ENCODE measurements at regions not wholly inside any gene's neighbourhood (a gene's known extent, or its start where the extent isn't known, plus 50 kb on each side); places are given as distances from the start of the nearest gene placed in this dataset.

- Mint-ChIP-seq H3K4me3 (ENCODE audit: low read depth, unreplicated experiment) (no peak overlapping the region), H3K36me3 (ENCODE audit: insufficient read depth, unreplicated experiment) (no peaks in the 10 kb centered on the region), H3K4me1 (ENCODE audit: low read depth, unreplicated experiment) (no peaks in the 10 kb centered on the region), H3K27ac (ENCODE audit: unreplicated experiment) (no peak overlapping the region), H3K9me3 (ENCODE audit: low read depth, unreplicated experiment) (peaks cover 2% of the 10 kb centered on the region), H3K27me3 (ENCODE audit: unreplicated experiment) (peaks cover 93% of the 10 kb centered on the region)
- intact Hi-C loops (cut with micrococcal nuclease; ENCODE audit: unreplicated experiment) = no loop called here
- DNase-seq = no peak
- no TSS peak for BruUV-seq (replicated peaks)
- CTCF ChIA-PET = no interaction called here
- TF ChIP-seq CTCF (IDR thresholded peaks at IDR 0.05; ENCODE audit: unreplicated experiment) = no peak
Measured at GRCh38 chr16:54429029-54429428, 142.4 kb upstream of the IRX3 start.

GRCh38 chr16:54426553-54426849 is 139.9 kb upstream of the IRX3 start:
- CTCF ChIA-PET = no interaction called here
- Mint-ChIP-seq H3K27me3 (ENCODE audit: unreplicated experiment) (peaks cover 84% of the 10 kb centered on the region), H3K36me3 (ENCODE audit: insufficient read depth, unreplicated experiment) (no peaks in the 10 kb centered on the region), H3K4me1 (ENCODE audit: low read depth, unreplicated experiment) (no peaks in the 10 kb centered on the region), H3K27ac (ENCODE audit: unreplicated experiment) (no peak overlapping the region), H3K9me3 (ENCODE audit: low read depth, unreplicated experiment) (peaks cover 2% of the 10 kb centered on the region), H3K4me3 (ENCODE audit: low read depth, unreplicated experiment) (no peak overlapping the region)
- DNase-seq = no peak
- BruUV-seq (replicated peaks) = no TSS peak
- TF ChIP-seq CTCF (IDR thresholded peaks at IDR 0.05; ENCODE audit: unreplicated experiment) = no peak
- intact Hi-C loops (cut with micrococcal nuclease; ENCODE audit: unreplicated experiment) = no loop called here

GRCh38 chr16:54425681-54426552 is 139.3 kb upstream of the IRX3 start:
- no peak for DNase-seq
- Mint-ChIP-seq H3K36me3 (ENCODE audit: insufficient read depth, unreplicated experiment) (no peaks in the 10 kb centered on the region), H3K4me3 (ENCODE audit: low read depth, unreplicated experiment) (no peak overlapping the region), H3K4me1 (ENCODE audit: low read depth, unreplicated experiment) (no peaks in the 10 kb centered on the region), H3K27me3 (ENCODE audit: unreplicated experiment) (peaks cover 81% of the 10 kb centered on the region), H3K27ac (ENCODE audit: unreplicated experiment) (no peak overlapping the region), H3K9me3 (ENCODE audit: low read depth, unreplicated experiment) (peaks cover 2% of the 10 kb centered on the region)
- BruUV-seq (replicated peaks) = no TSS peak
- no peak for TF ChIP-seq CTCF (IDR thresholded peaks at IDR 0.05; ENCODE audit: unreplicated experiment)
- CTCF ChIA-PET = no interaction called here
- intact Hi-C loops (cut with micrococcal nuclease; ENCODE audit: unreplicated experiment) = no loop called here

GRCh38 chr16:54425068-54425467 is 138.5 kb upstream of the IRX3 start:
- no peak for TF ChIP-seq CTCF (IDR thresholded peaks at IDR 0.05; ENCODE audit: unreplicated experiment)
- H3K27me3 Mint-ChIP-seq (ENCODE audit: unreplicated experiment) = peaks cover 72% of the 10 kb centered on the region
- intact Hi-C loops (cut with micrococcal nuclease; ENCODE audit: unreplicated experiment) = no loop called here

More at GRCh38 chr16:54425068-54425467, 138.5 kb upstream of the IRX3 start:
- Mint-ChIP-seq H3K4me3 (ENCODE audit: low read depth, unreplicated experiment) (no peak overlapping the region), H3K36me3 (ENCODE audit: insufficient read depth, unreplicated experiment) (no peaks in the 10 kb centered on the region), H3K9me3 (ENCODE audit: low read depth, unreplicated experiment) (peaks cover 1% of the 10 kb centered on the region), H3K27ac (ENCODE audit: unreplicated experiment) (no peak overlapping the region), H3K4me1 (ENCODE audit: low read depth, unreplicated experiment) (no peaks in the 10 kb centered on the region)
- BruUV-seq (replicated peaks) = no TSS peak
- no peak for DNase-seq
- CTCF ChIA-PET = no interaction called here
